ENCODE measurements at regions not wholly inside any gene's neighbourhood (a gene's known extent, or its start where the extent isn't known, plus 50 kb on each side); places are given as distances from the start of the nearest gene placed in this dataset.

DNA sequence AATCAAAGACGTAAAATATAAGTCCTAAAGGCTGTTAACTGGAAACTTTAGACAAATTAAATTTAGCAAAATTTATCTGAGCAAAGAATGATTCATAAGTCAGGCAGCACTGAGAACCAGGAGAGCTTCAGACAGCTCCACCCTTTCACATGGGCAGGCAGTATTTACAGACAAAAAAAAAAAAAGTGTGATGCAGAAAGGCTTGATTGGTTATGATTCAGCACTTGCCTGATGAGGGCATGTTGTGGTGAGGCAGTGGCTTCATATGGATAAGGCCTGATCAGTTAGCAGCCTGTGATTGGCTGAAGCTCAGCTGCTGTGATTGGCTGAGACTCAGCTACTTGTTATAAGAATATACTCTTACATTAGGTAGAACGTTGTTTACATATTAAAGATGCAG, 495.4 kb upstream of the POM121L12 start:
- no peaks in the 10 kb centered on the region for H3K36me3 Mint-ChIP-seq (ENCODE audit: low read depth)
- H3K4me3 Mint-ChIP-seq: no peak overlapping the region
- H3K4me1 Mint-ChIP-seq: no peaks in the 10 kb centered on the region
- TF ChIP-seq, protein P1, sequence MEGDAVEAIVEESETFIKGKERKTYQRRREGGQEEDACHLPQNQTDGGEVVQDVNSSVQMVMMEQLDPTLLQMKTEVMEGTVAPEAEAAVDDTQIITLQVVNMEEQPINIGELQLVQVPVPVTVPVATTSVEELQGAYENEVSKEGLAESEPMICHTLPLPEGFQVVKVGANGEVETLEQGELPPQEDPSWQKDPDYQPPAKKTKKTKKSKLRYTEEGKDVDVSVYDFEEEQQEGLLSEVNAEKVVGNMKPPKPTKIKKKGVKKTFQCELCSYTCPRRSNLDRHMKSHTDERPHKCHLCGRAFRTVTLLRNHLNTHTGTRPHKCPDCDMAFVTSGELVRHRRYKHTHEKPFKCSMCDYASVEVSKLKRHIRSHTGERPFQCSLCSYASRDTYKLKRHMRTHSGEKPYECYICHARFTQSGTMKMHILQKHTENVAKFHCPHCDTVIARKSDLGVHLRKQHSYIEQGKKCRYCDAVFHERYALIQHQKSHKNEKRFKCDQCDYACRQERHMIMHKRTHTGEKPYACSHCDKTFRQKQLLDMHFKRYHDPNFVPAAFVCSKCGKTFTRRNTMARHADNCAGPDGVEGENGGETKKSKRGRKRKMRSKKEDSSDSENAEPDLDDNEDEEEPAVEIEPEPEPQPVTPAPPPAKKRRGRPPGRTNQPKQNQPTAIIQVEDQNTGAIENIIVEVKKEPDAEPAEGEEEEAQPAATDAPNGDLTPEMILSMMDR (IDR thresholded peaks at IDR 0.05; ENCODE audit: unreplicated experiment in 3 of 3): no peak
- H3K27ac Mint-ChIP-seq: no peak overlapping the region
- peaks cover 3% of the 10 kb centered on the region for H3K27me3 Mint-ChIP-seq (ENCODE audit: low read depth)
- peaks cover 4% of the 10 kb centered on the region for H3K9me3 Mint-ChIP-seq

DNA sequence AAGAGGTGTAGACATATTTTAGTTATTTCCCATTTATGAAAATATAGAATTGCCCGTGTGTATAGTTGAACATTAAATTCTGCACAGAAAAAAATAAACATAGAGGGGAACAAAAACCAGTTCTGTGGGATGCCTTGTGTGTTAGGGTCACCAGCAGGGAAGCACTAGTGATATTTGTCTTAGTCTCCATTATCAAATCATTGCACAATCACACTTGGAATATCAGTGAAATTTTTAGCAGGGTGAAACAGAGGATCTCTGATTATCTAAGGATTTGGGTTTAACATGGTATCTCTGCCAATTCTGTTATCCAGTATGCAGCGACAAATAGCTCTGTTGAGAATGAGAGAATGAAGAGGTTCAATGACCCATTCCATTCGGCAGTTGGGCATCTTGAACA, 496.0 kb upstream of the POM121L12 start:
- Mint-ChIP-seq H3K4me1 (no peaks in the 10 kb centered on the region), H3K36me3 (ENCODE audit: low read depth) (no peaks in the 10 kb centered on the region), H3K9me3 (peaks cover 4% of the 10 kb centered on the region), H3K27ac (no peak overlapping the region), H3K4me3 (no peak overlapping the region), H3K27me3 (ENCODE audit: low read depth) (peaks cover 3% of the 10 kb centered on the region)
- TF ChIP-seq, protein P1 (IDR thresholded peaks at IDR 0.05; ENCODE audit: unreplicated experiment in 3 of 3): no peak

DNA sequence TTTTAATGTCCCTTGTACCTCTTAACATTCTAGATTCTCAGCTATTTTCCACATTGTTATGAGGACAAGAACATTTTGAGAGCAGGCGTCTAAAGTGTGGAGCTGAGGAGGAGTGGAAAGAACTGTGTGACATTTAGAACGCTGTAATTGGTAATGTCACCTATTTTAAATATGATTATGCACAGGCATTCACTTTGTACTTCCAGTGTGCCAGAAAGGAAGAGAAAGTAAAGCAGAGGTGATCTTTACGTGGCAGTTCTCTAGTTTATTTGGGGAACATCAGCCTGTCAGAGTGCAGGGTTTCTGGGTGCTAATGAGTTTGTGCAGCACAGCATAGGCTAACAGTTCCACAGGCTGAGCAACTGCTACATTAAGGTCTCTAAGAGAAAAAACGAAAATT, 498.4 kb upstream of the POM121L12 start:
- H3K4me1 Mint-ChIP-seq: no peaks in the 10 kb centered on the region
- no peak overlapping the region for H3K27ac Mint-ChIP-seq
- TF ChIP-seq, protein P1 (IDR thresholded peaks at IDR 0.05; ENCODE audit: unreplicated experiment in 3 of 3): no peak
- peaks cover 6% of the 10 kb centered on the region for H3K9me3 Mint-ChIP-seq
- peaks cover 3% of the 10 kb centered on the region for H3K27me3 Mint-ChIP-seq (ENCODE audit: low read depth)
- H3K36me3 Mint-ChIP-seq (ENCODE audit: low read depth): no peaks in the 10 kb centered on the region
- H3K4me3 Mint-ChIP-seq: no peak overlapping the region

DNA sequence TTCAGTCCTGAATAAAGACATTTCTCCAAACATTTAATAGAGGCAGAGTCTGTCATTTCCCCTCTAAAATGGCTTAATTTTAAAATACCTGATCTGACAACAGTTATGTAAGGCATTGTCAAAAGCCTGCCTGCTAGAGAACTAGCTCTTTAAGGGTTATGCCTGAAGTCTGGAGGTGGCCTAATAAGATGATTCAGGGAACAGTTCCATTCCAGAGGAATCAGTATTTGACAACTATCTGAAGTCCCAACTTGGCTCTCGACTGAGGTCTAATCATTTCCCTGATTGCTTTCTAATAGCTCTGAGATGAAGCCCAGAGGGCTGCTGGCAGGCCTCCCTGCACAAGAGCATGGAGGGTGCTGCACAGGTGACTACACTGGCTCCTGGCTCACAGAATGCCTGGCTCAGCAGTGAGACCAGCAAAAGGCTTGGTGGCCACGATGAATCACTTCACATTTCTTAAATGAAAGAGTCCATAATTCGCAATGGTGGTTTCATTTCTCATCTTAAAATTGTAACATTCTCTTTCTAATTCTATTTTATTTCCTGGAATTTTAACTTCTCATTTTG, 509.6 kb upstream of the POM121L12 start:
- no peak overlapping the region for H3K4me3 Mint-ChIP-seq
- H3K9me3 Mint-ChIP-seq: no peaks in the 10 kb centered on the region
- H3K27me3 Mint-ChIP-seq (ENCODE audit: low read depth): no peaks in the 10 kb centered on the region
- H3K4me1 Mint-ChIP-seq: no peaks in the 10 kb centered on the region
- H3K27ac Mint-ChIP-seq: no peak overlapping the region
- TF ChIP-seq, protein P1 (IDR thresholded peaks at IDR 0.05; ENCODE audit: unreplicated experiment in 3 of 3): no peak
- H3K36me3 Mint-ChIP-seq (ENCODE audit: low read depth): no peaks in the 10 kb centered on the region

DNA sequence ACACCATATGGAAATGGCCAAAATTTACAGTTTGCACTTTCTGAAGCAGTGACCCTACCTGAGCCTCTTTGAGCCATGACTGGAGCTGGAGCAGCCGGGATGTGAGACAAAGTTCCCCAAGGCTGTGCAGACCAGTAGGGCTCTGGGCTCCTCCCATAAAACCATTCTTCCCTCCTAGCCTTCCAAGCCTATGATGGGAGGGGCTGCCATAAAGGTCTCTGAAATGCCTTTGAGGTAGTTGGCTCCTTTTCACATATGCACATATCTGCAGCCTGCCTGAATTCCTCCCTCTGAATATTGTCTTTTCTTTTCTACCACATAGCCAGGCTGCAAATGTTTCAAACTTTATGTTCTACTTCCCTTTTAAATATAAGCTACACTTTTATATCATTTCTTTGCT, 516.6 kb upstream of the POM121L12 start:
- TF ChIP-seq, protein P1 (IDR thresholded peaks at IDR 0.05; ENCODE audit: unreplicated experiment in 3 of 3): no peak
- Mint-ChIP-seq H3K36me3 (ENCODE audit: low read depth) (no peaks in the 10 kb centered on the region), H3K4me3 (no peak overlapping the region), H3K27me3 (ENCODE audit: low read depth) (no peaks in the 10 kb centered on the region), H3K9me3 (peaks cover 10% of the 10 kb centered on the region), H3K27ac (no peak overlapping the region), H3K4me1 (no peaks in the 10 kb centered on the region)

DNA sequence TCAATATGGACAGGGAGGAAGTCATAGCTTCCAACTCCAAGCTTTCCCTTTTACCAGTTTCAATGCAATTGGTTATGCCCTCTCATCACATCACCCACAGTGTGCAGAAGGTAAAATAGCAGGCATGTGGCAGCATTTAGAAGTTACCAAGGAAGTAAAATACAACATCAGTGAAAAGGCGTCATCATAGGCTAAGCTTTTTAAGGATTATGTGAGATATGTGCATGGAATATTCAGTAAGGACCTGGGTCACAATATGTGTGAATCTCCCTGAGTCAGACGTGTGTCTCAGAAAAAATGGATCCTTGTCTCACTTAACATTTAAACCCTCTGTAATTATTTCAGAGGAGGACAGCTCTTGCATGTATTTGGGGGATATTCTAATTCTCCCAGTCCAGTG, 522.8 kb upstream of the POM121L12 start:
- Mint-ChIP-seq H3K36me3 (ENCODE audit: low read depth) (no peaks in the 10 kb centered on the region), H3K9me3 (peaks cover 4% of the 10 kb centered on the region), H3K4me1 (no peaks in the 10 kb centered on the region), H3K27ac (no peak overlapping the region), H3K27me3 (ENCODE audit: low read depth) (no peaks in the 10 kb centered on the region), H3K4me3 (no peak overlapping the region)
- TF ChIP-seq, protein P1 (IDR thresholded peaks at IDR 0.05; ENCODE audit: unreplicated experiment in 3 of 3): no peak
